Osteocyte (in vitro differentiated cells): ENCODE measurements at regions not wholly inside any gene's neighbourhood (a gene's known extent, or its start where the extent isn't known, plus 50 kb on each side); places are given as distances from the start of the nearest gene placed in this dataset.
"Not testable (repeated sequence)": the region's sequence is repeated elsewhere in the genome, so short reads cannot be mapped to it uniquely, and the experiment has no call there.

Experiments
- DNase-seq: peaks from one replicate; pipeline ENCODE4 v3.0.0; 2021; ENCODE audit warnings: mixed read lengths; ENCODE audit not compliant: unreplicated experiment; ENCODE audit errors: extremely low spot score
- H3K27ac Mint-ChIP-seq: one replicate; pipeline ENCODE4 v1.8.0; 2021; ENCODE audit warnings: mild to moderate bottlenecking, mixed read lengths; ENCODE audit not compliant: unreplicated experiment
- H3K27me3 Mint-ChIP-seq: one replicate; pipeline ENCODE4 v1.8.0; 2021; ENCODE audit warnings: mixed read lengths; ENCODE audit not compliant: unreplicated experiment
- H3K36me3 Mint-ChIP-seq: one replicate; pipeline ENCODE4 v1.8.0; 2021; ENCODE audit warnings: mixed read lengths; ENCODE audit not compliant: unreplicated experiment
- H3K4me1 Mint-ChIP-seq: one replicate; pipeline ENCODE4 v1.8.0; 2021; ENCODE audit warnings: mixed read lengths; ENCODE audit not compliant: unreplicated experiment
- H3K4me3 Mint-ChIP-seq: one replicate; pipeline ENCODE4 v1.8.0; 2021; ENCODE audit warnings: mild to moderate bottlenecking, moderate library complexity, mixed read lengths; ENCODE audit not compliant: unreplicated experiment
- H3K9me3 Mint-ChIP-seq: one replicate; pipeline ENCODE4 v1.8.0; 2021; ENCODE audit warnings: mixed read lengths; ENCODE audit not compliant: unreplicated experiment
- TF ChIP-seq, protein P1 (sequence below): fragments of 200-600 bp; sonication (generic); IDR thresholded peaks from 2 replicates; pipeline ENCODE4 v1.5.0; 2021; ENCODE audit warnings: antibody characterized with exemption, mild to moderate bottlenecking, moderate library complexity

DNA sequence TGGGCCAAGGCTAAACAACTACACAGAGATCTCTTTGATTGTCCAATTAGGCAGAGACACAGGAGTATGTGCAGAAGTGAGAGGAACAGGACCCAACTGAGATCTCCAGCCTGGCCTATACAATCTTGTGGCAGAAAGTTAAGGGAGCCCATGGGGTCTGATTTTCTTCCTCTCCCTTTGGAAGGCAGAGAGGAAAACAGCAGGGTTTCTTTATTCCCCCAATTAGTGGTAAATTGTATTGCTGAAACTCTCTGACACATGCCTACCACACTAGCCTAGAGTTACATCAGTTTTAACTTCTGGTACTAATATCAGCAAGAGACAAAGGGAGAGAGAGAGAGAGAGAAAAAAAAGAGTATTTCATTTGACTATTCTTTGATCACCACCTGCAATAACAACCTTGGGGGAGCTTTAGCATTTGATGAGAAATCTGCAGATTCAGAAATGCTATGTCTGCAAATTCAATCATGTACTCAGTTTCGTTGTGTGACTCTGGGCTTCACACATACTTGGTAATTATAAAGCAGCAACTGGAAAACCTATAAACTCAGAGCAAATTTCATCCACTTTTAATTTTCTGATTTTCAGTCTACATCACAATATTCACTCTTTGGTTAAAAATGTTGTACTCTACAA is 260.3 kb upstream of the SPTLC3 start:
- Mint-ChIP-seq H3K27me3 (no peaks in the 10 kb centered on the region), H3K4me1 (no peaks in the 10 kb centered on the region), H3K27ac (no peak overlapping the region), H3K4me3 (no peak overlapping the region), H3K9me3 (no peaks in the 10 kb centered on the region), H3K36me3 (no peaks in the 10 kb centered on the region)
- no peak for DNase-seq
- TF ChIP-seq, protein P1, sequence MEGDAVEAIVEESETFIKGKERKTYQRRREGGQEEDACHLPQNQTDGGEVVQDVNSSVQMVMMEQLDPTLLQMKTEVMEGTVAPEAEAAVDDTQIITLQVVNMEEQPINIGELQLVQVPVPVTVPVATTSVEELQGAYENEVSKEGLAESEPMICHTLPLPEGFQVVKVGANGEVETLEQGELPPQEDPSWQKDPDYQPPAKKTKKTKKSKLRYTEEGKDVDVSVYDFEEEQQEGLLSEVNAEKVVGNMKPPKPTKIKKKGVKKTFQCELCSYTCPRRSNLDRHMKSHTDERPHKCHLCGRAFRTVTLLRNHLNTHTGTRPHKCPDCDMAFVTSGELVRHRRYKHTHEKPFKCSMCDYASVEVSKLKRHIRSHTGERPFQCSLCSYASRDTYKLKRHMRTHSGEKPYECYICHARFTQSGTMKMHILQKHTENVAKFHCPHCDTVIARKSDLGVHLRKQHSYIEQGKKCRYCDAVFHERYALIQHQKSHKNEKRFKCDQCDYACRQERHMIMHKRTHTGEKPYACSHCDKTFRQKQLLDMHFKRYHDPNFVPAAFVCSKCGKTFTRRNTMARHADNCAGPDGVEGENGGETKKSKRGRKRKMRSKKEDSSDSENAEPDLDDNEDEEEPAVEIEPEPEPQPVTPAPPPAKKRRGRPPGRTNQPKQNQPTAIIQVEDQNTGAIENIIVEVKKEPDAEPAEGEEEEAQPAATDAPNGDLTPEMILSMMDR: no peak

GRCh38 chr20:12750221-12750620 is 258.6 kb upstream of the SPTLC3 start:
- DNase-seq: no peak
- Mint-ChIP-seq H3K27me3 (no peaks in the 10 kb centered on the region), H3K36me3 (no peaks in the 10 kb centered on the region), H3K27ac (no peak overlapping the region), H3K9me3 (no peaks in the 10 kb centered on the region), H3K4me3 (no peak overlapping the region), H3K4me1 (no peaks in the 10 kb centered on the region)
- TF ChIP-seq, protein P1: no peak

- not testable (repeated sequence) for H3K4me1 Mint-ChIP-seq, DNase-seq, H3K27me3 Mint-ChIP-seq, H3K9me3 Mint-ChIP-seq, H3K27ac Mint-ChIP-seq, H3K4me3 Mint-ChIP-seq, H3K36me3 Mint-ChIP-seq
These were observed 255.7 kb upstream of the SPTLC3 start for GRCh38 chr20:12752900-12753693.

DNA sequence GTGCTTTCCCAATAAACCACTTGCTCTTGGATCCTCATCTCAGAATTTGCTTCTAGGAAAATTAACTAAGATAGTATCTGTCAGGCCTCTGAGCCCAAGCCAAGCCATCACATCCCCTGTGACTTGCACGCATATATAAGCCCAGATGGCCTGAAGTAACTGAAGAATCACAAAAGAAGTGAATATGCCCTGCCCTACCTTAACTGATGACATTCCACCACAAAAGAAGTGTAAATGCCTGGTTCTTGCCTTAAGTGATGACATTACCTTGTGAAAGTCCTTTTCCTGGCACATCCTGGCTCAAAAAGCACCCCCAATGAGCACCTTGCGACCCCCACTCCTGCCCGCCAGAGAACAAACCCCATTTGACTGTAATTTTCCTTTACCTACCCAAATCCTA is 255.0 kb upstream of the SPTLC3 start:
- not testable (repeated sequence) for H3K9me3 Mint-ChIP-seq, H3K27ac Mint-ChIP-seq, DNase-seq, H3K27me3 Mint-ChIP-seq, H3K36me3 Mint-ChIP-seq, H3K4me3 Mint-ChIP-seq, H3K4me1 Mint-ChIP-seq

DNA sequence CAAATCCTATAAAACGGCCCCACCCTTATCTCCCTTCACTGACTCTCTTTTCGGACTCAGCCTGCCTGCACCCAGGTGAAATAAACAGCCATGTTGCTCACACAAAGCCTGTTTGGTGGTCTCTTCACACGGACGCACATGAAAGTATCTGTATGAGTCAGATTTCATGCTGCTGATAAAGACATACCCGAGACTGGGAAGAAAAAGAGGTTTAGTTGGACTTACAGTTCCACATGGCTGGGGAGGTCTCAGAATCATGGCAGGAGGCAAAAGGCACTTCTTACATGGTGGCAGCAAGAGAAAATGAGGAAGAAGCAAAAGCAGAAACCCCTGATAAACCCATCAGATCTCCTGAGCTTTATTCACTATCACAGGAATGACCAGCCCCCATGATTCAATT is 249.3 kb upstream of the SPTLC3 start:
- not testable (repeated sequence) for H3K4me1 Mint-ChIP-seq, H3K27ac Mint-ChIP-seq, H3K4me3 Mint-ChIP-seq, H3K9me3 Mint-ChIP-seq, DNase-seq, H3K27me3 Mint-ChIP-seq, H3K36me3 Mint-ChIP-seq

DNA sequence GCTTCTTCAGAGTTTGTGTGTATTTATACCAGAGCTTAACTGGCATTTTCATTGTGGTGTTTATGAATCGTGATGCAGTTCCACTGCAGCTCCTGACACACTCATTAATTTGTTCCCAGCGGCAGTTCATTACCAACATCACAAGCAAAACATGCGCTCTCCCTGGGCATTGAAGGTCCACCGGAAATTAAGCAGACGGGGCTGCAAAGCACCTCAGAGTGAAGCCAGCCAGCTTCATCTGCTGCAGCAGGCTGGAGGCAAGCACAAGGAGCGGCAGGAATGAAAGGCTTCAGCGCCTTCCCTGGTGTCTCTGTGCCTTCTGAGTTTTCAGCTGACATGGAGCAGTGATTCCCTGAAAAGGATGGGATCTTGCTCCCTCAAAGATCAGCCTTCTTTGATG is 246.0 kb upstream of the SPTLC3 start:
- no peaks in the 10 kb centered on the region for H3K9me3 Mint-ChIP-seq
- H3K36me3 Mint-ChIP-seq: no peaks in the 10 kb centered on the region
- no peak overlapping the region for H3K4me3 Mint-ChIP-seq
- no peaks in the 10 kb centered on the region for H3K4me1 Mint-ChIP-seq
- TF ChIP-seq, protein P1: no peak
- peaks cover 3% of the 10 kb centered on the region for H3K27me3 Mint-ChIP-seq
- no peak overlapping the region for H3K27ac Mint-ChIP-seq
- no peak for DNase-seq
